ENCODE measurements at regions not wholly inside any gene's neighbourhood (a gene's known extent, or its start where the extent isn't known, plus 50 kb on each side); places are given as distances from the start of the nearest gene placed in this dataset.

- Mint-ChIP-seq H3K36me3 (ENCODE audit: low read depth) (no peaks in the 10 kb centered on the region), H3K9me3 (no peaks in the 10 kb centered on the region; the same call in 1 of the 3 replicates)
- no peak for DNase-seq (ENCODE audit: low spot score)
Measured at GRCh38 chr2:179373816-179374215, 109.2 kb upstream of the SESTD1 start.

More at GRCh38 chr2:179373816-179374215, 109.2 kb upstream of the SESTD1 start:
- Histone ChIP-seq H3K4me3 (no peak overlapping the region), H4K20me1 (replicated peaks; ENCODE audit: insufficient read depth) (no peaks in the 10 kb centered on the region), H3K79me2 (replicated peaks; ENCODE audit: insufficient read depth) (no peaks in the 10 kb centered on the region), H3K9me2 (ENCODE audit: insufficient read depth) (0 out of 2 replicates have a peak, but pooled peaks cover 5% of the 10 kb centered on the region), H3K27ac (ENCODE audit: low read depth) (no peak overlapping the region), H3F3A (replicated peaks; ENCODE audit: low read depth) (no peaks in the 10 kb centered on the region), H3K27me3 (ENCODE audit: insufficient read depth) (no peaks in the 10 kb centered on the region), H3K4me2 (no peak overlapping the region), H3K36me3 (ENCODE audit: insufficient read depth) (no peaks in the 10 kb centered on the region), H3K4me1 (ENCODE audit: insufficient read depth) (no peaks in the 10 kb centered on the region), H2AFZ (no peak overlapping the region)
- TF ChIP-seq NANOG (IDR thresholded peaks at IDR 0.05; ENCODE audit: borderline replicate concordance) (no peak), POLR2AphosphoS5 (IDR thresholded peaks at IDR 0.05; ENCODE audit: low read depth) (no peak), CREB1 (CRISPR knock-in tag; IDR thresholded peaks at IDR 0.05; ENCODE audit: low read depth) (no peak), JUNB (IDR thresholded peaks at IDR 0.05; ENCODE audit: unreplicated experiment) (no peak), ZNF114 (CRISPR knock-in tag; IDR thresholded peaks at IDR 0.05) (no peak), EZH2phosphoT487 (IDR thresholded peaks at IDR 0.05; ENCODE audit: unreplicated experiment) (no peak), EZH2 (IDR thresholded peaks at IDR 0.05; ENCODE audit: low read depth, unreplicated experiment) (no peak), ZNF462 (CRISPR knock-in tag; IDR thresholded peaks at IDR 0.05) (no peak), STAT1 (IDR thresholded peaks at IDR 0.05; ENCODE audit: unreplicated experiment) (no peak), ZNF331 (CRISPR knock-in tag; IDR thresholded peaks at IDR 0.05; ENCODE audit: low read depth) (no peak), CTCF (conservative IDR thresholded peaks at IDR 0.05; ENCODE audit: low read depth in 2 of 2) (no peak), REST (IDR thresholded peaks at IDR 0.05; ENCODE audit: unreplicated experiment) (no peak), ETS1 (IDR thresholded peaks at IDR 0.05) (no peak)
- H3K4me1 Mint-ChIP-seq: no peaks in the 10 kb centered on the region
- no peaks in the 10 kb centered on the region for H3K27me3 Mint-ChIP-seq (ENCODE audit: insufficient read depth, low read depth, poor library complexity)
- H3K27ac Mint-ChIP-seq: no peak overlapping the region
- no peak overlapping the region for H3K4me3 Mint-ChIP-seq
- ATAC-seq: no peak

All from GM23338 (cell line).